Endodermal cell (in vitro differentiated cells): ENCODE measurements at regions not wholly inside any gene's neighbourhood (a gene's known extent, or its start where the extent isn't known, plus 50 kb on each side); places are given as distances from the start of the nearest gene placed in this dataset.

Experiments
- DNase-seq: peaks from one replicate; pipeline ENCODE4 v3.0.0-alpha.2; 2017
- H3K27ac ChIP-seq: 2 replicates; pipeline ENCODE4 v1.5.1; 2013; ENCODE audit warnings: mild to moderate bottlenecking, low read depth, low read length, moderate library complexity
- H3K27me3 ChIP-seq: 2 replicates; pipeline ENCODE4 v1.6.1; 2013; ENCODE audit warnings: mild to moderate bottlenecking, low read length, moderate library complexity; ENCODE audit not compliant: insufficient read depth, control insufficient read depth, poor library complexity, severe bottlenecking
- H3K36me3 ChIP-seq: 2 replicates; pipeline ENCODE4 v1.7.0; 2013; ENCODE audit warnings: mild to moderate bottlenecking, low read length, moderate library complexity; ENCODE audit not compliant: control insufficient read depth, insufficient read depth
- H3K4me1 ChIP-seq: one replicate; pipeline ENCODE4 v1.7.0; 2013; ENCODE audit warnings: low read length; ENCODE audit not compliant: control insufficient read depth, insufficient read depth
- H3K4me3 ChIP-seq: 2 replicates; pipeline ENCODE4 v1.5.1; 2013; ENCODE audit warnings: mild to moderate bottlenecking, low read length, moderate library complexity
- H3K9ac ChIP-seq: 2 replicates; pipeline ENCODE4 v1.6.1; 2013; ENCODE audit warnings: mild to moderate bottlenecking, low read length, moderate library complexity; ENCODE audit not compliant: poor library complexity, severe bottlenecking; ENCODE audit errors: extremely low read depth
- H3K9me3 ChIP-seq: 2 replicates; pipeline ENCODE4 v1.6.1; 2013; ENCODE audit warnings: mild to moderate bottlenecking, low read length, moderate library complexity; ENCODE audit not compliant: control insufficient read depth
- H3K27ac Mint-ChIP-seq: 2 replicates; pipeline ENCODE4 v1.8.0; 2020; ENCODE audit warnings: mixed read lengths
- H3K27me3 Mint-ChIP-seq: 2 replicates; pipeline ENCODE4 v1.8.0; 2021; ENCODE audit warnings: mild to moderate bottlenecking, mixed read lengths; ENCODE audit not compliant: insufficient read depth
- H3K36me3 Mint-ChIP-seq: 2 replicates; pipeline ENCODE4 v1.8.0; 2020; ENCODE audit warnings: low read depth, mixed read lengths
- H3K4me1 Mint-ChIP-seq: 2 replicates; pipeline ENCODE4 v1.8.0; 2020; ENCODE audit warnings: mixed read lengths
- H3K4me3 Mint-ChIP-seq: 2 replicates; pipeline ENCODE4 v1.8.0; 2020; ENCODE audit warnings: mild to moderate bottlenecking, moderate library complexity, mixed read lengths
- H3K9me3 Mint-ChIP-seq: 2 replicates; pipeline ENCODE4 v1.8.0; 2020; ENCODE audit warnings: mild to moderate bottlenecking, mixed read lengths
- CTCF ChIP-seq: fragments of 200-600 bp; sonication (generic); conservative IDR thresholded peaks from 2 replicates; pipeline ENCODE4 v1.5.0; 2021; ENCODE audit warnings: antibody characterized with exemption, mild to moderate bottlenecking
- WGBS, 2 experiments: methylation state at CpG; one replicate each; pipeline versions ENCODE4 v1.1.5 to v1.1.7; 2013; ENCODE audit warnings: missing lambda C conversion rate in 2 of 2, mixed read lengths in 1 of 2; ENCODE audit not compliant: insufficient coverage in 1 of 2, insufficient read length in 1 of 2; 5-methylcytosine and 5-hydroxymethylcytosine counted together

GRCh38 chrX:150200820-150201287 is 162.3 kb upstream of the MAMLD1 start:
- peaks cover 2% of the 10 kb centered on the region for H3K27me3 Mint-ChIP-seq
- 90% methylated on average over 5 of the region's 5 CpGs; no CpG with 5 or more reads in 1 of the 2 experiments for WGBS, 2 experiments
- Histone ChIP-seq H3K4me1 (no peaks in the 10 kb centered on the region), H3K9ac (no peak overlapping the region), H3K9me3 (no peaks in the 10 kb centered on the region), H3K27ac (no peak overlapping the region), H3K27me3 (no peaks in the 10 kb centered on the region), H3K36me3 (no peaks in the 10 kb centered on the region), H3K4me3 (no peak overlapping the region)
- H3K27ac Mint-ChIP-seq, result no peak overlapping the region
- no peak overlapping the region for H3K4me3 Mint-ChIP-seq
- H3K4me1 Mint-ChIP-seq, result no peaks in the 10 kb centered on the region
- no peak for TF ChIP-seq CTCF
- DNase-seq, result no peak
- peaks cover 55% of the 10 kb centered on the region for H3K9me3 Mint-ChIP-seq
- H3K36me3 Mint-ChIP-seq, result no peaks in the 10 kb centered on the region

- no peak overlapping the region for H3K4me3 ChIP-seq
Observed at GRCh38 chrX:150201391-150201790, 161.7 kb upstream of the MAMLD1 start.

GRCh38 chrX:150201841-150202240 is 161.3 kb upstream of the MAMLD1 start:
- Histone ChIP-seq H3K36me3 (no peaks in the 10 kb centered on the region), H3K9me3 (no peaks in the 10 kb centered on the region), H3K27me3 (no peaks in the 10 kb centered on the region), H3K4me3 (no peak overlapping the region), H3K4me1 (no peaks in the 10 kb centered on the region), H3K27ac (no peak overlapping the region), H3K9ac (no peak overlapping the region)
- H3K27me3 Mint-ChIP-seq, result peaks cover 5% of the 10 kb centered on the region
- no peak for TF ChIP-seq CTCF
- no peak overlapping the region for H3K4me3 Mint-ChIP-seq
- H3K4me1 Mint-ChIP-seq, result no peaks in the 10 kb centered on the region
- H3K9me3 Mint-ChIP-seq, result peaks cover 59% of the 10 kb centered on the region
- no peaks in the 10 kb centered on the region for H3K36me3 Mint-ChIP-seq
- no peak for DNase-seq
- WGBS, 2 experiments, result 88 to 92% methylated on average over 3 of the region's 3 CpGs
- H3K27ac Mint-ChIP-seq, result no peak overlapping the region

More at GRCh38 chrX:150201391-150201790, 161.7 kb upstream of the MAMLD1 start:
- H3K9me3 Mint-ChIP-seq, result peaks cover 59% of the 10 kb centered on the region
- H3K27me3 Mint-ChIP-seq, result peaks cover 5% of the 10 kb centered on the region
- no peak for DNase-seq
- Histone ChIP-seq H3K27ac (no peak overlapping the region), H3K27me3 (no peaks in the 10 kb centered on the region), H3K36me3 (no peaks in the 10 kb centered on the region), H3K4me1 (no peaks in the 10 kb centered on the region), H3K9ac (no peak overlapping the region), H3K9me3 (no peaks in the 10 kb centered on the region)
- no peak overlapping the region for H3K27ac Mint-ChIP-seq
- H3K36me3 Mint-ChIP-seq, result no peaks in the 10 kb centered on the region
- no peaks in the 10 kb centered on the region for H3K4me1 Mint-ChIP-seq
- TF ChIP-seq CTCF, result no peak
- H3K4me3 Mint-ChIP-seq, result no peak overlapping the region
- 80 to 96% methylated on average over 1 to 7 of the region's 7 CpGs for WGBS, 2 experiments
